ENCODE measurements at regions not wholly inside any gene's neighbourhood (a gene's known extent, or its start where the extent isn't known, plus 50 kb on each side); places are given as distances from the start of the nearest gene placed in this dataset.
"Not testable (repeated sequence)": the region's sequence is repeated elsewhere in the genome, so short reads cannot be mapped to it uniquely, and the experiment has no call there.

- no peak for DNase-seq
Observed at GRCh38 chr6:112899541-112899940, 552.4 kb downstream of the RFPL4B start.

GRCh38 chr6:112903361-112903760, 556.2 kb downstream of the RFPL4B start:
- DNase-seq, result no peak

- no peak for DNase-seq
Observed at GRCh38 chr6:112906726-112907125, 559.6 kb downstream of the RFPL4B start.

- DNase-seq, result no peak
Observed at GRCh38 chr6:112909781-112910180, 562.7 kb downstream of the RFPL4B start.

DNA sequence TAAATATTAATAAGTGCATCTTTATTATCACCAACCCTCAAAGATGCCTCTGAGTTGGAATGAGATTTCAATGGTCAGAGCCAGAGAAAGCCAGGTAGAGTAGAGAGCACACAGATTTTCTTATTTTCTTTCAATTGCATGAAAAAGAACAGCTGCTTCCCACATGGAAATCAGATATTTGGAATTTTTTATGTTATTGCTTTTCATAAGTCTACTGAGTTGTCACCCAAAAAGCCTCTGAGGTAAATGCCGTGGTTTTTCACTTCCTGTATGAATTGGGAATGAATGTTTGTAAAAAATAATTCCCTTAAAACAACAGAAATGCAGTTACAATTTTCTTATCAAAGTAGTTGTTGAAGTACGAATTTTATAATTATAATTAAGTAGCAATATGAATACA, 563.1 kb downstream of the RFPL4B start:
- DNase-seq, result no peak

GRCh38 chr6:112911959-112912358, 564.8 kb downstream of the RFPL4B start:
- DNase-seq, result no peak

- DNase-seq, result no peak
Observed at GRCh38 chr6:112912416-112913101, 565.4 kb downstream of the RFPL4B start.

DNA sequence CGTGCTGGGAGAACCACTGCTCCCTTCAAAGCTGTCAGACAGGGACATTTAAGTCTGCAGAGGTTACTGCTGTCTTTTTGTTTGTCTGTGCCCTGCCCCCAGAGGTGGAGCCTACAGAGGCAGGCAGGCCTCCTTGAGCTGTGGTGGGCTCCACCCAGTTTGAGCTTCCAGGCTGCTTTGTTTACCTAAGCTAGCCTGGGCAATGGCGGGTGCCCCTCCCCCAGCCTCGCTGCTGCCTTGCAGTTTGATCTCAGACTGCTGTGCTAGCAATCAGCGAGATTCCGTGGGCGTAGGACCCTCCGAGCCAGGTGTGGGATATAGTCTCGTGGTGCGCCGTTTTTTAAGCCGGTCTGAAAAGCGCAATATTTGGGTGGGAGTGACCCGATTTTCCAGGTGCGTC, 572.6 kb downstream of the RFPL4B start:
- not testable (repeated sequence) for DNase-seq

GRCh38 chr6:112920994-112921393, 573.9 kb downstream of the RFPL4B start:
- DNase-seq, result no peak

GRCh38 chr6:112923940-112924587, 576.9 kb downstream of the RFPL4B start:
- no peak for DNase-seq

GRCh38 chr6:112925702-112926101, 578.6 kb downstream of the RFPL4B start:
- DNase-seq, result no peak

- DNase-seq, result no peak
Observed at GRCh38 chr6:112927641-112928320, 580.7 kb downstream of the RFPL4B start.

DNA sequence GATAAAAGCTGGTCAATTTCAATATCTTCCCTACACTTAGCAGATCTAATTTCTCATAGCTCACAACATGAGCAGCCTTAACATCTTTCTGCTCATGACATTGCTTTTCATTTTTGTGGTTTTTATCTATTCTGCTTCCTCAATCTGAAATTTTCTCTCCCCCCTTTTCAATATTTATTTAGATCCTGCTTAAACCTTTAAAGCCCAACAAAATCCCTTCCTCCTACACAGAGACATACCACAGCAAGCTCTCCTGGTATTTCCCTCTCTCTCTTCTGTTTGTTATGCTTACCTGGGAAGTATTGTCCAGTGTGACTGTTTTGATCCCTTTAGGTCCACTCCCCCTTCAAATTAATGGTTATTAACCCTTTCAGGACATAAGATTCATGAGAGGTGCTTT, 582.5 kb downstream of the RFPL4B start:
- no peak for DNase-seq

GRCh38 chr6:112931832-112932231, 584.7 kb downstream of the RFPL4B start:
- DNase-seq, result no peak

GRCh38 chr6:112933947-112934346, 586.8 kb downstream of the RFPL4B start:
- no peak for DNase-seq

DNA sequence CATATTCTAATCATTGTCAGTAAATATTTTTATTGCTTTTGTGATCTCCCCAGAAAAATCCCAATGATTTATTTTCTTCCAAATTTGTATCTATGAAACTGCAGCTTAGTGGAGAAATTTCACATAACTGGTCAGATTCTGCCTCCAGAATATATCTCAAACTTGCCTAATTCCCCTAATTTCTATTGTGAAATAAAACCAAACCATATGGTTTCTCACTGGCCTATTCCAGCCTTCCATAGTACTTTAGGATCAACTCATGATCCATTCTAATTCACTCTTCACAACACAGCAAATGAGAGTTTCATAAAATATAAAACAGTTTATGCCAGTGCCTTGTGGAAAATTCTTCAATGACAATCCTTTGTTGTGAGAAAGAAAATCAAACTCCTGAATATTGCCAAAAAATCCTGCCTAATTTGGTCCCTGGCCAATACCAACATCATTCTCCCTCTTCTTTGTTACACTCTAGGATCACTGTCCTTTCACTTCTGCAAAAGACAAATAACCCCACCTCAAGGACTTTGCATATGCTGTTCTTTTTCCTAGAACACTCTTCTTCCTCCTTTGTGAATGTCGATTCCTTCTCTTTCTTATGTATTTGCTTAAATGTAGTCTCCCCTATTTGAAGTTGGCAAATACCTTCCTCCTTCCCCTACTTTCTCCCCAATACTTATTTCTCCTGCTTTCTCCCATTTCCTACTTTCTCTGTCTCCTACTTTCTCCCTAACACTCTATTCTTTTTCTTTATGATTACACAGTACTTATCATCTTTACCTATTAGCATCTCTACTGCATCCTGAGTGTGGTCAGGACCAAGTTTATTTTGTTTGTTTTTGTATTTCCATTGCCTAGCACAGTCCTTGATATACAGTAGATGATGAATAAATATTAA, 587.5 kb downstream of the RFPL4B start:
- DNase-seq, result no peak

DNA sequence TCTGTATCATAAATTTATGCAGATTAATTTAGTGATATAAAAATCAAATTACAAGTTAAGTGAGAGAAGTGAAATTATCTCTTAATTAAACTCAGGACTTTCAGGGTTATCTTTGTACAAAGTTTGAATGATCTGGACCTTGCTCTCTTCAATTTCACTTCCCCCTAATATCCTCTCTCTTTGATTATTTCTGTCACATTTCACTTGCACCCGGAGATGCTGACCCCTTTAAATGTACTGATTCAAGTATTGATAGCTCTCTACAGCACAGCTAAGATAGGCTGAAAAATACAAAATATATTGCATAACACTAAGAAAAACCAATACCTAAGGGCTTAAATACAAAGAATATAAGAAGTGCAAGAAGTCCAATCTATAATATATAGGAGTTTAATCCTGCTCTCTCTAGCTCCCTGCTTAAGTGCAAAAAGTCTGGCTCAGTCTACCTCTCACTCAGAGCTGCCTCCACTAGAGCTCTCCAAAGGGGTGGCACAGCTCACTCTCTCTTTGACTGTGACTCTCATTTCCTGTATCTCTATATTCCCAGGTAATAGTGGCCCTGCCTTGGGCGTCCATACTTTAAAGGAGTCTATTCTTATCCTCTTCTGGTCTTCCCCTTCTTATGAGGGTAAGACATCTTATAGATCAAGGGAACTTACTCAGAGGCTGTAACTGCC, 588.4 kb downstream of the RFPL4B start:
- DNase-seq, result no peak

GRCh38 chr6:112936079-112936472, 588.9 kb downstream of the RFPL4B start:
- no peak for DNase-seq

GRCh38 chr6:112936504-112936903, 589.4 kb downstream of the RFPL4B start:
- DNase-seq, result no peak

- not testable (repeated sequence) for DNase-seq
Observed at GRCh38 chr6:112937690-112938089, 590.6 kb downstream of the RFPL4B start.

DNA sequence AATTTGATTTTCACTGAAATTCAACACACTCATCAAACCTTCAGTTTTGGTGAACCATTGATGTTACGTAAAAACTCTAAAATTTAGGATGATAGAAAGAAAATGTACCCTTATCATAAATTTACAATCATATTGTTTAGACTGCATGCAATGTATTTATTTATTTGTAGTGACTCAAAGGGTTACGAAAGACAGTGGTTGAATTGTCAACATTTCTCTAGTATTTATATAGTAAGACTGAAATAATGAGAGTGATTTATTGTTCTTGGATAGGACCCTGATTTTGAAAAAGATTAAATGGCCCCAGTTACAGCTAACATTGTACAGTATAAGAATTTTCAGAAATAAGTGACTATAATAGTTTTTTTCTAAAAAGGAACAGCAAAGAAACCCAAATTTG, 591.5 kb downstream of the RFPL4B start:
- DNase-seq, result no peak

GRCh38 chr6:112939563-112939962, 592.4 kb downstream of the RFPL4B start:
- DNase-seq, result no peak

GRCh38 chr6:112941613-112942012, 594.5 kb downstream of the RFPL4B start:
- no peak for DNase-seq
